Tibial artery (tissue), 4 donors: ENCODE measurements at regions not wholly inside any gene's neighbourhood (a gene's known extent, or its start where the extent isn't known, plus 50 kb on each side); places are given as distances from the start of the nearest gene placed in this dataset.
"Not testable (repeated sequence)": the region's sequence is repeated elsewhere in the genome, so short reads cannot be mapped to it uniquely, and the experiment has no call there.

Source experiments
- DNase-seq, 2 donors: peaks; one replicate each; pipeline ENCODE4 v3.0.0-alpha.2; 2019
- H3K27ac ChIP-seq, 2 donors: fragments of 200-600 bp; sonication (generic) in 1 of 2; 1 replicate in 1 of 2; 2 replicates in 1 of 2; pipeline ENCODE4 v1.5.1; 2018 to 2019; ENCODE audit warnings: mild to moderate bottlenecking in 1 of 2
- H3K27me3 ChIP-seq, 2 donors: fragments of 200-600 bp; sonication (generic) in 1 of 2; one replicate each; pipeline versions ENCODE4 v1.5.1 to v1.6.0; 2016 to 2019
- H3K36me3 ChIP-seq, 3 donors: fragments of 200-600 bp; sonication (generic) in 2 of 3; one replicate each; pipeline ENCODE4 v1.5.1; 2016 to 2019; ENCODE audit warnings: mild to moderate bottlenecking in 2 of 3
- H3K4me1 ChIP-seq, 4 donors: fragments of 200-600 bp; sonication (generic) in 2 of 4; 1 replicate in 3 of 4; 2 replicates in 1 of 4; pipeline ENCODE4 v1.5.1; 2016 to 2019
- H3K4me3 ChIP-seq, 2 donors: fragments of 200-600 bp; sonication (generic) in 1 of 2; 1 replicate in 1 of 2; 2 replicates in 1 of 2; pipeline ENCODE4 v1.5.1; 2018 to 2019; ENCODE audit warnings: mild to moderate bottlenecking in 2 of 2
- H3K9me3 ChIP-seq, 3 donors: fragments of 200-600 bp; sonication (generic) in 1 of 3; one replicate each; pipeline ENCODE4 v1.5.1; 2016 to 2019
- CTCF ChIP-seq, 2 experiments: fragments of 200-600 bp in 1 of 2; fragments of 450-650 bp in 1 of 2; IDR thresholded peaks; one replicate each; pipeline ENCODE4 v1.5.1; 2017 to 2019; ENCODE audit warnings: antibody characterized with exemption in 2 of 2, mild to moderate bottlenecking in 1 of 2, moderate library complexity in 1 of 2
- intact Hi-C: fragments of 100-400 bp; cut with DNase I; formaldehyde crosslinking; loops from one replicate; pipeline ENCODE4 v1.15.0; 2023; ENCODE audit warnings: low total_unique reads

DNA sequence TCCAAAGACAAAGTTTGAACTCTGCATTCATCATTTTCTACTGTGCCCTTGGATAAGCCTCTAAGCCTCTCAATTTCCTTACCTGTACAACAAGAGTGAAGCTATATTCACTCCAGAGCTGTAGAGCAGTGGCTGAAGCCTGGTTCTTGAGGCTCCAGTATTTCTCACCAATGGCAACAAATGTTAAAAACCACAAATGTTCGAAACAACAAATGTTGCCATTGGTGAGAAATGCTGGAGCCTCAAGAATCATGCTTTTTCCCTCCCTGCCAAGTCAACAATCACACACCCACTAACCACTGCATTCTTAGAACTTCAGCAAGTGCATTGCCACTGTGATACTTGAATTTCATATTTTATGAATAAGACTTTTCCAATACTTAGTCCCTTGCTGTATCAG is 237.9 kb downstream of the TMEM26 start:
- H3K9me3 ChIP-seq, result no peaks in the 10 kb centered on the region
- TF ChIP-seq CTCF (IDR thresholded peaks at IDR 0.05), result no peak
- H3K4me1 ChIP-seq, result no peaks in the 10 kb centered on the region
- DNase-seq, result no peak
- H3K36me3 ChIP-seq, result no peaks in the 10 kb centered on the region
- intact Hi-C loops, result no loop called here
- no peaks in the 10 kb centered on the region for H3K27me3 ChIP-seq
- no peak overlapping the region for H3K27ac ChIP-seq
- no peak overlapping the region for H3K4me3 ChIP-seq

DNA sequence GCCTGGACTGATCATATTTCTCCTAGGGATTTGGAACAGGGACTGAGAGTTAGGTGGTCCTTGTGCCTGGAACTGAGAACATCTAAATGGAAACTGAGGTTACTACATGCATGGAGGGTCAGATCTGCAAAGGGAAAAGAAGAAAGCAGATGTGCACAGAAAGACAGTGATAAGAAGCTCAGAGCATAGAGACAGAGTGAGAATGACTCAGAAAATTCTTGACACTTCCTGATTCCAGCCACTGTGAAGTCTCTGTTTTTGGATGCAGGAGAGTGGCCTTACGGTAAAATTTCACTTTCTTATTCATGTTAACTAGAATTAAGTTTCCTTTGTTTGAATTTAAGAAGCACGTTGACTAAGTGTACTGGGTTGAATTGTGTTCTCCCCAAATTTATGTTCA is 241.7 kb downstream of the TMEM26 start:
- no peak for DNase-seq
- intact Hi-C loops, result no loop called here
- H3K36me3 ChIP-seq, result no peaks in the 10 kb centered on the region
- H3K4me1 ChIP-seq, result no peaks in the 10 kb centered on the region
- no peaks in the 10 kb centered on the region for H3K27me3 ChIP-seq
- H3K4me3 ChIP-seq, result no peak overlapping the region
- H3K27ac ChIP-seq, result no peak overlapping the region
- H3K9me3 ChIP-seq, result no peaks in the 10 kb centered on the region
- no peak for TF ChIP-seq CTCF (IDR thresholded peaks at IDR 0.05)

GRCh38 chr10:61197057-61197456 is 253.1 kb upstream of the RHOBTB1 start:
- H3K9me3 ChIP-seq, result peaks cover 0 to 4% (median 0%) of the 10 kb centered on the region in 3 donors
- no peak overlapping the region for H3K27ac ChIP-seq
- H3K36me3 ChIP-seq, result no peaks in the 10 kb centered on the region
- no peak for TF ChIP-seq CTCF (IDR thresholded peaks at IDR 0.05)
- intact Hi-C loops, result no loop called here
- H3K27me3 ChIP-seq, result no peaks in the 10 kb centered on the region
- no peak overlapping the region for H3K4me3 ChIP-seq
- no peak for DNase-seq
- H3K4me1 ChIP-seq, result peaks cover 0 to 14% (median 3%) of the 10 kb centered on the region in 4 donors

DNA sequence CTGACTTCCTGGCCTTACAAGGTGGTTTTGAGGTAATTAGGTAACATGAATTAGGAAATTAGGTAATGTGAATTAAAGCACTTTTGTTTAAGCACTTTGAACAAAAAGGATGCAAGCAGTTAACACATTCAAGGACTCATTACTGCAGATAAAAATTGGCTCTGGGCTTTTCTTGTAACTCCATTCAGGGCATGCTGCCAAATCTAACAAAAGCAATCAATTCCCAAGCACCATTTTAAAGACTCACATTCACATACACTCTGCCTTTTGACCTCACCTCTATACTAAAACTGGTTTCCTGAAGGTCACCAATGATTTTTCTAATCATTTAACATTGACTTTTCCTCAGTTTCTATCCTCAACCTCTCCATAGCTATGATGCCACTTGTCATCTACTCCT is 251.2 kb upstream of the RHOBTB1 start:
- intact Hi-C loops, result no loop called here
- no peak for DNase-seq
- Histone ChIP-seq H3K27ac (no peak overlapping the region), H3K4me3 (no peak overlapping the region), H3K4me1 (peaks cover 0 to 14% (median 3%) of the 10 kb centered on the region in 4 donors), H3K9me3 (peaks cover 0 to 4% (median 0%) of the 10 kb centered on the region in 3 donors), H3K36me3 (no peaks in the 10 kb centered on the region), H3K27me3 (no peaks in the 10 kb centered on the region)
- no peak for TF ChIP-seq CTCF (IDR thresholded peaks at IDR 0.05)

- H3K36me3 ChIP-seq, H3K27me3 ChIP-seq, DNase-seq, H3K4me3 ChIP-seq, H3K27ac ChIP-seq, intact Hi-C loops, H3K9me3 ChIP-seq: not testable (repeated sequence)
- peaks cover 0 to 14% (median 3%) of the 10 kb centered on the region in 4 donors for H3K4me1 ChIP-seq
Observed at GRCh38 chr10:61192589-61192988, 248.6 kb upstream of the RHOBTB1 start.

DNA sequence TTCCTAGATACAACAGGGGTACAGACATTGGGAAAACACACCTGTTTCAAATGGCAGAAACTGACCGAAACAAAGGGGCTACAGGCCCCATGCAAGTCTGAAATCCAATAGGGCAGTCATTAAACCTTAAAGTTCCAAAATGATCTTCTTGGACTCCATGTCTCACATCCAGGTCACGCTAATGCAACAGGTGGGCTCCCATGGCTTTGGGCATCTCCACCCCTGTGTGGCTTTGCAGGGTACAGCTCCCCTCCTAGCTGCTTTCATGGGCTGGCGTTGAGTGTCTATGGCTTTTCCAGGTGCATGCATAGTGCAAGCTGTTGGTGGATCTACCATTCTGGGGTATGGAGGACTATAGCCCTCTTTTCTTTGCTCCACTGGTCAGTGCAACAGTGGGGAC is 248.1 kb upstream of the RHOBTB1 start:
- no peak overlapping the region for H3K27ac ChIP-seq
- peaks cover 0 to 8% (median under 1%) of the 10 kb centered on the region in 4 donors for H3K4me1 ChIP-seq
- intact Hi-C loops, result no loop called here
- no peak for TF ChIP-seq CTCF (IDR thresholded peaks at IDR 0.05)
- no peak overlapping the region for H3K4me3 ChIP-seq
- H3K9me3 ChIP-seq, result peaks cover 0 to 4% (median 0%) of the 10 kb centered on the region in 3 donors
- H3K27me3 ChIP-seq, result no peaks in the 10 kb centered on the region
- H3K36me3 ChIP-seq, result no peaks in the 10 kb centered on the region
- no peak for DNase-seq
